Sigmoid colon (tissue), 6 donors: ENCODE measurements at regions not wholly inside any gene's neighbourhood (a gene's known extent, or its start where the extent isn't known, plus 50 kb on each side); places are given as distances from the start of the nearest gene placed in this dataset.

Source experiments
- DNase-seq: peaks from one replicate; pipeline ENCODE4 v3.0.0-alpha.2; 2019
- H3K27ac ChIP-seq, 4 donors: fragments of 200-600 bp; sonication (generic); one replicate each; pipeline ENCODE4 v1.5.1; 2016 to 2019; ENCODE audit warnings: mild to moderate bottlenecking in 1 of 4
- H3K27me3 ChIP-seq, 3 donors: fragments of 200-600 bp; sonication (generic); one replicate each; pipeline ENCODE4 v1.5.1; 2019; ENCODE audit warnings: mild to moderate bottlenecking in 1 of 3
- H3K36me3 ChIP-seq, 4 donors: fragments of 200-600 bp; sonication (generic); one replicate each; pipeline ENCODE4 v1.5.1; 2016 to 2019
- H3K4me1 ChIP-seq, 4 donors: fragments of 200-600 bp; sonication (generic); one replicate each; pipeline ENCODE4 v1.5.1; 2017 to 2019
- H3K4me3 ChIP-seq, 4 donors: fragments of 200-600 bp; sonication (generic); one replicate each; pipeline ENCODE4 v1.5.1; 2017 to 2019; ENCODE audit warnings: mild to moderate bottlenecking in 2 of 4, moderate library complexity in 1 of 4
- H3K9me3 ChIP-seq, 4 donors: fragments of 200-600 bp in 3 of 4; sonication (generic) in 3 of 4; one replicate each; pipeline versions ENCODE4 v1.5.1 to v1.6.1; 2013 to 2019
- EP300 ChIP-seq, 4 donors: sonication (generic); formaldehyde crosslinking; IDR thresholded peaks; one replicate each; pipeline ENCODE4 v1.6.1; 2017; ENCODE audit warnings: antibody characterized with exemption in 4 of 4
- POLR2A ChIP-seq, 2 donors: fragments of 450-650 bp; IDR thresholded peaks; one replicate each; pipeline ENCODE4 v1.6.1; 2016; ENCODE audit warnings: antibody characterized with exemption in 2 of 2, mild to moderate bottlenecking in 2 of 2, moderate library complexity in 2 of 2
- POLR2AphosphoS5 ChIP-seq, 4 donors: sonication (generic); formaldehyde crosslinking; IDR thresholded peaks; one replicate each; pipeline ENCODE4 v1.6.1; 2017; ENCODE audit warnings: antibody characterized with exemption in 4 of 4
- WGBS, 2 donors: extraction: QIAGEN DNeasy Blood & Tissue Kit; methylation state at CpG; one replicate each; pipeline ENCODE4 v1.1.7; 2013; 5-methylcytosine and 5-hydroxymethylcytosine counted together
- intact Hi-C: fragments of 100-400 bp; cut with DNase I; formaldehyde crosslinking; loops from one replicate; pipeline ENCODE4 v1.15.1; 2023
- TF ChIP-seq, protein P1 (sequence below), 4 experiments: fragments of 450-650 bp in 3 of 4; fragments of 200-600 bp in 1 of 4; IDR thresholded peaks; one replicate each; pipeline ENCODE4 v1.5.1; 2016 to 2019; ENCODE audit warnings: antibody characterized with exemption in 4 of 4, mild to moderate bottlenecking in 3 of 4, moderate library complexity in 2 of 4
- donor health status: healthy with polysubstance abuse.
- donor health status: healthy.

DNA sequence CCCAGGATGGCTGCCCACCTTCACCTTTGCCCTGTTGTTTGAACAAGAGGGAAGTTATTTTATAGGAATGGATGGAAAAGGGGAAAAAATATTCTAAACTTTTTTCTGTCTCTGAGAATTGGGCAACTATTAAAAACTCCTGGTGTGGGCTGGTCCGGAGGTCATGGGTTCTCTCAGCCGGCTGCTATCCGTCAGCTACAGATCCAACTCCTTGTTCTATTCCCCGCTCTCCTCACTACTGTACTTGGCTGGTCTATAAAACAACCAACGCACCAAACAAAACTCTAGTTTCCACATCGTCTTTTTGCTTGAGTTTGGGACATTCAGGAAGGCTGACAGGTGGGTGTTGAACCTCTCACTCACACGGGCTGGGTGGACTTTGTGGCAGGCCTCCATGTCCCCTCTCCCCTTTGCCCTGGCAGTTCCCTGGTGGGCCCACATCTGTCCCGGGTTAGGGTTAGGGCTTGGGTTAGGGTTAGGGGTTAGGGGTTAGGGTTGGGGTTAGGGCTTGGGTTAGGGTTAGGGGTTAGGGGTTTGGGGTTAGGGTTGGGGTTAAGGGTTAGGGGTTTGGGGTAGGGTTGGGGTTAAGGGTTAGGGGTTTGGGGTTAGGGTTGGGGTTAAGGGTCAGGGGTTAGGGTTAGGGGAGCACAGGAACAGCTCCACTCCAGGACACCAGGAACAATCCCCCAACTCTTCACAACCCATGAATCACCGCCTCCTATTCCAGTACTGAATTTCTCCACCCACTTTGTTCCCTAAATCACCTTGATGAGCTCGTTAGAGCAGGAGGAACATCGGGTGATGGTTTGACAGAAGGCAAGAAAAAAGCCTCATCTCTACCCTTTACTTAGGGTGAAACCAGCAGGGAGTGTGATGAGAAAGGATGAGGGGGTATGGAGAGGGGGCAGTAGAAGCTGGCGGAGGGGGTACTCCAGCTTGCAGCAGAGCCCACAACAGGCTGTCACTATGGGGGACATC is 302.1 kb upstream of the IRX4 start:
- no peaks in the 10 kb centered on the region for H3K27me3 ChIP-seq
- no peak overlapping the region for H3K4me3 ChIP-seq
- H3K9me3 ChIP-seq, result no peaks in the 10 kb centered on the region
- peak overlapping the region; percentile 27 to 50 (median 44) for H3K27ac ChIP-seq
- 79 to 83% methylated on average over 12 of the region's 12 CpGs for WGBS, 2 donors
- H3K36me3 ChIP-seq, result no peaks in the 10 kb centered on the region
- no peaks in the 10 kb centered on the region for H3K4me1 ChIP-seq
- no peak for DNase-seq
- TF ChIP-seq, protein P1, sequence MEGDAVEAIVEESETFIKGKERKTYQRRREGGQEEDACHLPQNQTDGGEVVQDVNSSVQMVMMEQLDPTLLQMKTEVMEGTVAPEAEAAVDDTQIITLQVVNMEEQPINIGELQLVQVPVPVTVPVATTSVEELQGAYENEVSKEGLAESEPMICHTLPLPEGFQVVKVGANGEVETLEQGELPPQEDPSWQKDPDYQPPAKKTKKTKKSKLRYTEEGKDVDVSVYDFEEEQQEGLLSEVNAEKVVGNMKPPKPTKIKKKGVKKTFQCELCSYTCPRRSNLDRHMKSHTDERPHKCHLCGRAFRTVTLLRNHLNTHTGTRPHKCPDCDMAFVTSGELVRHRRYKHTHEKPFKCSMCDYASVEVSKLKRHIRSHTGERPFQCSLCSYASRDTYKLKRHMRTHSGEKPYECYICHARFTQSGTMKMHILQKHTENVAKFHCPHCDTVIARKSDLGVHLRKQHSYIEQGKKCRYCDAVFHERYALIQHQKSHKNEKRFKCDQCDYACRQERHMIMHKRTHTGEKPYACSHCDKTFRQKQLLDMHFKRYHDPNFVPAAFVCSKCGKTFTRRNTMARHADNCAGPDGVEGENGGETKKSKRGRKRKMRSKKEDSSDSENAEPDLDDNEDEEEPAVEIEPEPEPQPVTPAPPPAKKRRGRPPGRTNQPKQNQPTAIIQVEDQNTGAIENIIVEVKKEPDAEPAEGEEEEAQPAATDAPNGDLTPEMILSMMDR (IDR thresholded peaks at IDR 0.05), result no peak
- TF ChIP-seq EP300 (IDR thresholded peaks at IDR 0.05) (no peak), POLR2A (IDR thresholded peaks at IDR 0.05) (no peak), POLR2AphosphoS5 (IDR thresholded peaks at IDR 0.05) (no peak)
- intact Hi-C loops, result no loop called here

DNA sequence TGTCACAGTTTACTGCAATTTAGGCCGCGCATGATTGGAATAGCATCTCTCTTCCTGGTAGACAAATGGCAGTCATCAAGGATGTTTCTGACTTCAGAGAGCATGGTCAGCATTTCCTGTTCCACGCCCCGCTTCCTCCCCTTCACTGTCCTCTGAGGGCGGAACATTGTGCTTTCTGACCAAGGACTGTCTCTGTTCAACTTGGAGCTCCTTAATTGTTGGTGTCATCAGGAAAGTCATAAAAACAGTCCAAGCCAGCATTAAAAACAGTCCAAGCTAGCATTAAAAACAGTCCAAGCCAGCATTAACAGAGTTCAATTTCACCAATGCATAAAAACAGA is 301.3 kb upstream of the IRX4 start:
- no peak for DNase-seq
- Histone ChIP-seq H3K9me3 (no peaks in the 10 kb centered on the region), H3K27me3 (no peaks in the 10 kb centered on the region), H3K4me1 (no peaks in the 10 kb centered on the region), H3K36me3 (no peaks in the 10 kb centered on the region), H3K27ac (peak overlapping the region; percentile 26 to 50 (median 36)), H3K4me3 (no peak overlapping the region)
- TF ChIP-seq POLR2A (IDR thresholded peaks at IDR 0.05), result no peak
- TF ChIP-seq, protein P1 (IDR thresholded peaks at IDR 0.05), result no peak
- TF ChIP-seq POLR2AphosphoS5 (IDR thresholded peaks at IDR 0.05), result no peak
- no peak for TF ChIP-seq EP300 (IDR thresholded peaks at IDR 0.05)
- WGBS, 2 donors, result 40 to 64% methylated on average over 5 of the region's 5 CpGs
- intact Hi-C loops, result no loop called here

DNA sequence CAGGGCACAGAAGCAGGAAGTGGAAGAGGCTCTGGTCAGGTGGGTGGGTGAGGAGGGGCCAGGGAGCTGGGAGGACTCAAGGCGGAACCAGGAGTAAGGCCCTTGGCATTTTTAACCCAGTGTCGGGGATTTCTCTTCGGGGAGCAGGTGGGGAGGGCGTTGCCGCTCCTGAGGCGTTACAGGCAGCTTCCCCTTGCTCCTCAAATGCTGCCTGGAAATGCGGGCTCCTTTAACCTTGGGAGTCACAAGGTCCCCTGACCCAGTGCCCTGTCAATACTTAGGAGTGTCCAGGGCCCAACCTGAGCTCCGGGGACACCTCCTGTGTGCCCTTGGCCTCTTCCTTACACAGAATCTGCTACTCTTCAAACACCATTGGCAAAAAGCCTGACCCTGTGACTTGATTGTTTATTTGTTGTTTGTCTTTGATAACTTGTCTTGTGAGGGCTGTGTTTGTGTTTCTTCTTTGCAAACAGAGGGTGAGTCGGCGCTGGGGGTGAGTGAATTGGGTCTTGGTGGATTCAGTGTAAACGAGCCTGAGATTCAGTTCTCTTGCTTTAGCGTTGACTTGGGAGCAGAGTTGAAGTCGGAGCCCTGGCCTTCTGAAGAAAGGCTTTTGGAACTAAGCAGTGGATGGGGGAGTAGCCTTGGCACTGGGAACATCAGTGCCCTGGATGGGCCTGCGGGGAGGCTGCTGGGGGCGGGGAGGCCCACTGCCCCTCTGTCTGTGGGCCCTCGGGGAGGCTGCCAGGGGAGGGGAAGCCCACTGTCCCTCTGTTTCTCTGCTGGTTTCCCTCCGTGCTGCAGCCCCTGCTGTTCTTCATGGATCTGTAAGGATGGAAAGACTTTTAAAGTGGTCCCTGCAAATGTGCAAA is 300.7 kb upstream of the IRX4 start:
- no peaks in the 10 kb centered on the region for H3K36me3 ChIP-seq
- H3K27ac ChIP-seq, result peak overlapping the region in 3 of 4 donors; percentile 26 to 50 (median 45)
- 33 to 55% methylated on average over 17 of the region's 17 CpGs for WGBS, 2 donors
- H3K4me3 ChIP-seq, result no peak overlapping the region
- DNase-seq, result no peak
- no peaks in the 10 kb centered on the region for H3K27me3 ChIP-seq
- no peaks in the 10 kb centered on the region for H3K4me1 ChIP-seq
- TF ChIP-seq POLR2AphosphoS5 (IDR thresholded peaks at IDR 0.05), result no peak
- TF ChIP-seq EP300 (IDR thresholded peaks at IDR 0.05), result no peak
- TF ChIP-seq, protein P1 (IDR thresholded peaks at IDR 0.05), result no peak
- TF ChIP-seq POLR2A (IDR thresholded peaks at IDR 0.05), result no peak
- no peaks in the 10 kb centered on the region for H3K9me3 ChIP-seq
- intact Hi-C loops, result no loop called here

DNA sequence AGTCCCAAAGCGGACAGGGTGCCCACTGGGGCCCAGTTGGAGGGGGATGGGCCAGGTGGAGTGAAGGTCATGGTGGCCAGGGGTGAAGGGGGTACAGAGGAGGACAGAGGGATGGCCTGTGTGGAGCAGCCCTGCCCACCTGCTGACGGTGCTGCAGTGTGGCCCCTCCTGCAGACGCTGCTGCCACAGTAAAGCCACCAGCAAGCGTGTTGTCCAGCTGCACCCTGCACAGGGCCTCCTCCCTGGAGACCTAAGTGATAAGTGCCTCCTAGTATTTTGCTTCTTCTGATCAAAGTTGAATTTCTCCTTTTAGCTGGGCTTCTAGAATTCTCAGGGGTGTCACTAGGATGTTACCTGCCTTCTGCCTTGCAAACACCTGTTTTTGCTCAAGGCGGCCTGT is 299.3 kb upstream of the IRX4 start:
- no peak for TF ChIP-seq EP300 (IDR thresholded peaks at IDR 0.05)
- no peak for TF ChIP-seq POLR2A (IDR thresholded peaks at IDR 0.05)
- TF ChIP-seq POLR2AphosphoS5 (IDR thresholded peaks at IDR 0.05), result no peak
- TF ChIP-seq, protein P1 (IDR thresholded peaks at IDR 0.05), result no peak
- Histone ChIP-seq H3K27ac (no peak overlapping the region), H3K4me3 (no peak overlapping the region), H3K27me3 (no peaks in the 10 kb centered on the region), H3K4me1 (no peaks in the 10 kb centered on the region), H3K9me3 (no peaks in the 10 kb centered on the region), H3K36me3 (no peaks in the 10 kb centered on the region)
- 86 to 88% methylated on average over 5 of the region's 5 CpGs for WGBS, 2 donors
- DNase-seq, result no peak
- intact Hi-C loops, result no loop called here
